GM21576 (cell line): ENCODE measurements at regions not wholly inside any gene's neighbourhood (a gene's known extent, or its start where the extent isn't known, plus 50 kb on each side); places are given as distances from the start of the nearest gene placed in this dataset.
"Not testable (repeated sequence)": the region's sequence is repeated elsewhere in the genome, so short reads cannot be mapped to it uniquely, and the experiment has no call there.

Source experiments
- ATAC-seq: cut with Tn5 transposase; IDR thresholded peaks from one replicate; pipeline ENCODE4 v1.9.1; 2021; ENCODE audit warnings: mild to moderate bottlenecking, moderate library complexity; ENCODE audit not compliant: unreplicated experiment

- not testable (repeated sequence) for ATAC-seq
These were observed 134.5 kb upstream of the FZD8 start for GRCh38 chr10:35776557-35776956.

DNA sequence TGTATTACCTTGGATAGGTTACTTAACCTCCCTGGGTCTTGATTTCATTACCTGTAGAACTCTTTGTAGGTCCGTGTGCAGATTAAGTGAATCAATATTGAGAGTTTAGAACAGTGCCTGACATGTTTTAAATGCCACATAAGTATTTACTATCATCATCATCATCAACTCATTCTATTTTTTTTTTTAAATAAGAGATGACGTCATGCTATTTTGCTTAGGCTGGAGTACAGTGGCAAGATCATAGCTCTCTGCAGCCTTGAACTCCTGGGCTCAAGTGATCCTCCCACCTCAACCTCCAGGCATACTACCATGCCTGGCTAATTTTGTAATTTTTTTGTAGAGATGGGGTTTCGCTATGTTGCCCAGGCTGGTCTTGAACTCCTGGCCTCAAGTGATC is 132.0 kb upstream of the FZD8 start:
- ATAC-seq = no peak

DNA sequence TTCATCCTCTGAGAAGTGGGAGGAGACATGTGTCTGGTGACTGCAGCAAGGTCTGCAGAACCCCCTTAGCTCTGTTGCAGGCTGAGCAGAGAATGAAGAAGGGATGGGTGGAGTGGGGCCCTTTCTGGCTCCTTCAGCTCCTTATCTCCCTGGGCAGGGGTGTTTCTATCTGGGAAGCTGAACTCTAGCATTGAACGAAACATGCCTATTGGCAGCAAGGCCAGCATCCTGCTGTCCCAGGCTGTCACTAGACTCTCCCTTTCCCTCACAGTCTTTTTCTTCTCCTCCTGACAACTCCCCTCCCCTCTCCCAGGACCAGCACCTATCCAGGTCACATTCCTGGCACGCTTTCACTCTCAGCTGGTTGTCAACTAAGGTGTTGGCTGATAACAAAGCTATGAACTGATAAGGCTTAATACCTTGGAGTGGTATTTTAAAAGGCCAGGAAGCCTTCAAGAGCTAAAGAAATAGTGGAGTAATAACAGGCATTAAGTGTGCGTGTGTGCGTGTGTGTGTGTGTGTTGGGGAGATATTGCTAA is 128.8 kb upstream of the FZD8 start:
- ATAC-seq = no peak

- no peak for ATAC-seq
These were observed 127.7 kb upstream of the FZD8 start for GRCh38 chr10:35769795-35770194.

GRCh38 chr10:35768731-35769130 is 126.6 kb upstream of the FZD8 start:
- no peak for ATAC-seq

- ATAC-seq = no peak
These were observed 125.9 kb upstream of the FZD8 start for GRCh38 chr10:35768011-35768410.

DNA sequence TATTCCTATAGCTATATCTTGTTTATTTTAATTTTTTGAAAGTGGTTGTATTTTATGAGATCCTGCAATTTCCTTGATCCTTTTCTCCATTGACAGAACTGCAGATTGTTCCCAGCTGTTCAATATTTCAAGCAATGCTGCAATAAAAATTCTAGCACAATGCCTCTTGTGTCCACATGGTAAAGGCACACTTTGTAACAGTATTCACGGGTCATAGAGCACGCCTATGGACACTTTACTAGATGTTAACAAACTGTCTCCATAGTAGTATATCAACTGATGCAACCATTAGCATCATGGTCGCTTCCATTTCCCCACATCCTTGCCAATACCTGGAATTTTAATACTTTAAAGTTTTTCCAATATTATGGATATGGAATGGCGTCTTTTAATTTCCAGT is 123.9 kb upstream of the FZD8 start:
- no peak for ATAC-seq

DNA sequence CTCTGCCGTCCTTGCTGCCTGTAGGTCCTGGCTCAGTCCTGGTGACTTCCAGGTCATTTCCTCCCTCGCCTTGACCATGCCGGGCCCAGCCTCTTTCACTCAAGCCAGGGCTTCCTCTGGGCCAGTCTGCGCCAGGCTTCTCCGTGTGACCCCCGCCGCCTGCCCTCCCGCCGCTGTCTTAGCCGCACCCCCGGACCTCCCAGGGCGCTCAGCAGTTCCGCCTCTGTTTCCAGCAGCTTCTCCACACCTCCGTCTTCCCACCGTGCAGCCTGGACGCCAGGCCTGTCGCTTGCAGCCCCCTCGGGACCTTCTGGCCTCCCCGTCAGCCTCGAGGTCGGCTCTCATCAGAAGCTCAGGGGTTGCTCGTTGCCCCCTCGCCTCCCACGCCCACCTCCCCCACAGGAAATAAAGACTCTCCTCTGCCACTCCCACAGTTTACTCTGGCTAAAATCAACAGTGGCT is 123.0 kb upstream of the FZD8 start:
- ATAC-seq = no peak

DNA sequence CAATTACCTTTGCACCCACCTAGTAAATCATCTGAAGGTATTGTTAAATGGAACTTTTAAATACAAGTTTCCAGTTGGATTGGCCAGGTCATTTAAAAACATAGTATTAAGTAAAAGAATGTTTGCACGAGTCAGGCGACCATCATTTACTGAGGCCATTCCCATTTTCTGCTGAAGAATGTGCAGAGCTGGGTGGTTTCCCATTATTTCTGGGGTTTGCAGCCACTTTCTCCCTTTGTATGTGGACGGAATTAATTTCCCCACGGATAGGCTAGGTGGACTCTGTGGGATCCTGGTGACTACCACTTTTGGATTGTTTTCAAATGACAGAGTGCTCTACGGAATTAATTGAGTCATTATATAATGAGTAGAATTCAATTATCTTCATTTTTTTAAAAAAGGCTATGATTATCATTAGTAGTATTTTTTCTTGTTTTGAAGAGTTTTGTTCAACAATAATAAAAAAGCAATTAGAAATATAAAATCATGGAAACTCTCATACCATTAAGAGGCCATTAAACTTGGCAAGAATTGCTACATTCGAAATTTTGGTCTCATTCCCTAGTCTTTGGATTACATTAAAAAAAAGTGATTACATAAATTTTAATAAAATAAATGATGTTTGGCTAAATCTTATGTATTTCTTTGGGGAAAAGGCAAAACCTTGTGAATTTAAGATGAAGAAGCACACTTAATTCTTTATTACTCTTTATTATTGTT is 120.4 kb upstream of the FZD8 start:
- no peak for ATAC-seq

DNA sequence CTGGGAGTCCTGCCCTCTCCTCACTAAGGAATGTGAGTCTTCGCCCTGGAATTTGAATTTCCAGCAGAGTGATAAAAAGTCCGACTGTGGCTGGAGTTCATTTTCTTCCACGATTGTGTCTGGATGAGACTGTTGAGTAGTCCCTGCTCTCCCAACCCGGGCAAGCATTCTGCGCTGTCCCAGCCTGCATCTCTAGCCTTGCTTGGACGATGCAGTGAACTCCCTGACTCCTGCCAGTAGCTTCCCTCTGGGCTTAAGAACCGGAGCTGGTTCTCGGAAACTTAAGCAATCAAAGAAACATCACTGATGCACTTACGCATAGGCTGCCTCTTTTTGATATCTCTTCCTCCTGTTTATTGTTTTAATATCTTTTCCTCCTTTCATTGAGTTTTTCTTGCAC is 116.0 kb upstream of the FZD8 start:
- no peak for ATAC-seq

DNA sequence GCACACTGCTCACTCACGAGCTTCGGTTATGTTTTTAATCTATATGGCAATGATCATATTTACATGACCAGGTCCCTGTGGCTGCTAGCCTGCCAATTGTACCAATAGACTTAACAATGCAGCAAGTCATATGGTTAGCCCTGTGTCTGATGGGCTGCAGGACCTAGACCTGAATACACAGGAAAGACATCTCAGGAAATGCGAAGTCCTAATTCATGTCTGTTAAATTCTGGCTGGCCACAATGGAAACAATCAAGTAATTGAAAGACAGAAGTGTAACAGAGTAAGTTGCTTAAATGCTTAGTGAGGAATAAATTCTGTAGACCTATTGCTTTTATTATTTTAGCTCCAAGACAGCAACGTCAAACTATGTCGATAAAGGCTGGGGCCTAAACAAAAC is 112.4 kb upstream of the FZD8 start:
- ATAC-seq = no peak

DNA sequence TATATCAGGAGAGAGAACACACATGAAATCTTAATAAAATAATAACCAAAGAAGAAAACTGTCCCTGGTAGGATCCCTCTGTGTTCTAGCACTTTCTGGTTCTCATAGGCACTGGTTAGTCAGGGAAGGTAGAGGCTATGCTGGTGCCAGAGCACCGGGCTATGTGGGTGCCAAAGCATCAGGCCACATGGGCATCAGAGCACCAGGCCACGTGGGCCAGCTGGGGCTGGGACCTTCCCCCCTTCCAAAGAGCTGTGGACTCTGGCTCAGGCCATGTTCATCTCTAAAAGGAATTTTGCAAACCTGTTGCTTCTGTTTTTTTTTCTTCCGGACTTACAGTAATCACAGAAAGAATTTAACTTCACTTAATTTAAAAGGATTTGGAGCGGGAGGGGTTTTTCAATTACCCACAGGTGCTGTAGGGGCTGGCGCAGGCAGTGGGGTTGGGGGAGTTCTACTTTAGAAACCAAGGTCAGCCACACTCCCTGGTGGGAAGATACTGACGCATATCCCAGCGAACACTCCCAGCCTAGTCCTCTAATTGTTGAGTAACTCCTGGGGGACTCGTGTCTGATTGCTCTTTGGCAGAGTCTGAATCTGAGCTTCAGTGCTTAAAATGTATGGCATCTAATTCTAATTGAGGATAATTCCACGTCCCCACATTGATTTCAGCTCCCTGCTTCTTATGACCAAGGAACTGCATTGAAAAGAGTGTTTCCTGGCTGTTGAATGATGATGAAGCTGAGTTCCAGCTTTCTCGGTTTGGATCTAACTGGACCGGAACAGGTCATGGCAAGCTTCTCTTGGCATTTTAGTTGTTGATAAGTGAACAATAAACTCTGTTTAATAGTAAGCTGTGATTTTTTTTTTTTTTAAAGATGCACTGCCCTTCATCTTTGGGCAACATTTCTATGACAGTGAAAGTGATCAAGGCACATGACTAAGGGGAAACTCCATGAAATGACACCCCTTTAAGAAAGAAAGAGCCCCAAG is 110.7 kb upstream of the FZD8 start:
- no peak for ATAC-seq

GRCh38 chr10:35751347-35751746 is 109.3 kb upstream of the FZD8 start:
- ATAC-seq = no peak

GRCh38 chr10:35749230-35749629 is 107.1 kb upstream of the FZD8 start:
- ATAC-seq = no peak

DNA sequence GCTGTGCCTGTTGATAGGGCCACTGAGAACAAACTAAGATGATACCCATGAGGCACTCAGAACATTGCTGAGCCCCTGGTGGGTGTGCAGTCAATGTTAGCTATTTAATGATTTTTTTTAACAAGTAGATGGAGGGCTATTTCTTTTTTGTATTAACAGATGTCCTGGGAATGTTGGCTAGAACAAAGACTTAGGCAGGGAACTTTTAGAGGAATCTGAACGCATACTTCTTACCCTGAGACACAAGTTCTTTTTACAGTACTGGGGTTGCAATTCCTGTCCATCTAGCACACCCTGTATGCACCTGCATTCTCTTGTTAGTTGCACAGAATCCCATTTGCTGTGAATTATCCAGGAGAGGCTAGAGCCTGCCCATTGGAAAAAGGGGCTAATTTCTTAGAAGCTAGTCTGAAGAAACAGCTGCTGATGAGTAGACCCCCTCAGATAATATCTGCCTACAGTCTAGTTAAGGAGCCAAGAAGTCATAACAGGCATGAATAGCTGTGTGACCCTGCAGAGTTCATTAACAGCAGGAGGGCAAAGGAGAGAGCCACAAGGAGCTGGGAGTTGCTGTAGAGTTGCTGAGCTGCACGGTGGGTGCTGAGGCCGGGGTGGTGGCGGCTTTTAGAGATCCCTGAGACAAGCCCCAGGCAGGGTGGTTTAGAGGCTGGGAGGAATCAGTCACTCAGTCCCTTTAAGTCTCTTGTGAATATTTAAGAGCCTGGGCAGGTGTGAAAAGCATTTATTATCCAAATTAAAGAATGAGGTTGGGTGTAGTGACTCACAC is 103.7 kb upstream of the FZD8 start:
- no peak for ATAC-seq

- no peak for ATAC-seq
These were observed 101.8 kb upstream of the FZD8 start for GRCh38 chr10:35743851-35744250.

DNA sequence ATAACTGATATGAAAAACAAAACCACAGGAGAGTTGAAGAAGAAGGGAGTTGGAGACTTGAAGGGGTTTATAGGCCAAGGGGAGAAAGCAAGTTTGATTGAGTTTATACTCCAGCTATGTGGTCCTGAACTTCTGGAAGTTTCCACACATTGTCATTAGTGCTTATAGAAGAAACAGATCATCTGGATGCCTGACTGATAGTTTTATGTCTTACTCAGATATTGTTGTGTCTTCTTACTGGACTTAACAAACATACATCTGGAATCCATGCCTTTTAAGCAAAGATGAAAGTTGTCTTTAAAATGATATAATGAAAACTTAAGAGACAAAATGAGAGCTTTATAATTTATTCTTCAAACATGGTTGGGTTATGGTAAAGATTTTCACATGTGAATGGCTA is 101.3 kb upstream of the FZD8 start:
- ATAC-seq = no peak

DNA sequence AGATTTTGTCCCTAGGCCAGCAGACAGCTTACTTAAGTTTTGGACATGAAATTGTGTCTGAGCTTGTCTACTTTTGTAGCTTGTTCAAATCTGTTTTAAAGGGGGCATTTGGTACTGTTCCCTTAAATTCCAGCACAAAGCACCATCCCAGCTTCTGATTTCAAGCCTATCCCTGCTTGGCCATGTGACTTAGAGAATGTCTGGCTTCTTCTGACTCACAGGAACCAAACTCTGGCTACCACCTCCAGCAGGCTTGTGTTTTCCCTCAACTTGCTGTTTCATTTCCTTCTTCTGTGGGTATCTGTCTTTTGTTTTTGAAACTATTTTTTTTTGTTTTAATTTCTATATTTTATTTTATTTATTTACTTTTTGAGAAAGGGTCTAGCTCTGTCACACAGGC is 97.9 kb upstream of the FZD8 start:
- no peak for ATAC-seq

DNA sequence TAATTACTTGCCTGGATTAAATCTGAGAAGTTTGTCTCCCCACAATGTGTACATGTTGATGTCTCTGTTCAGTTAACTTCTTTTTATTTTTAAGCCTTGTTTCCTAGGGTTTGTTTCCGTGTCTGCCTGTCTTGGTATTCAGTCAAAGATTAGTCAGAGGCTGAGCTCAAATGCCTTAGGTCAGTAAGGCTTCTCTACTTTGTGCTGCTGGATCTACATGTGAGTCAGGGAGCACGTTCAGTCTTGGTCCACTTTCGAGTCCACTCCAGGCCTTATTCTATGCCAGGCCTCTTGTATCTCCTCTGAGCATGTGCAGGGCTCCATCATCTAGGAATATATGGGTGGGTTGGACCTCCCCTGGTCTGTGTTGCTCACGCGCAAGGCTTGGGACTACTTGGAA is 93.3 kb upstream of the FZD8 start:
- ATAC-seq = no peak

GRCh38 chr10:35731828-35732227 is 89.7 kb upstream of the FZD8 start:
- no peak for ATAC-seq

GRCh38 chr10:35728341-35728740 is 86.2 kb upstream of the FZD8 start:
- ATAC-seq = no peak
